HL-60 (cell line): ENCODE measurements at regions not wholly inside any gene's neighbourhood (a gene's known extent, or its start where the extent isn't known, plus 50 kb on each side); places are given as distances from the start of the nearest gene placed in this dataset.

Source experiments
- CTCF ChIP-seq: IDR thresholded peaks from one replicate; pipeline ENCODE4 v1.5.1; 2011; ENCODE audit warnings: low read length, control low read depth, inconsistent platforms; ENCODE audit not compliant: insufficient read depth
- POLR2AphosphoS5 ChIP-seq: IDR thresholded peaks from 2 replicates; pipeline ENCODE4 v1.6.1; 2012; ENCODE audit warnings: low read depth
- REST ChIP-seq: IDR thresholded peaks from 2 replicates; pipeline ENCODE4 v1.6.1; 2012; ENCODE audit warnings: low read depth; ENCODE audit not compliant: insufficient replicate concordance

GRCh38 chr11:15794361-15795150 lies 561.8 kb downstream of the SOX6 start:
- TF ChIP-seq CTCF (no peak), POLR2AphosphoS5 (no peak), REST (no peak)
